IPS-11a (cell line): ENCODE measurements at regions not wholly inside any gene's neighbourhood (a gene's known extent, or its start where the extent isn't known, plus 50 kb on each side); places are given as distances from the start of the nearest gene placed in this dataset.
A peak's percentile ranks its signal among the peaks of the same experiment; 100 is the strongest.
"Not testable (repeated sequence)": the region's sequence is repeated elsewhere in the genome, so short reads cannot be mapped to it uniquely, and the experiment has no call there.

Source experiments
- H3K4me3 ChIP-seq: one replicate; pipeline ENCODE4 v1.5.1; 2013; ENCODE audit warnings: low read depth, low read length, control low read depth

DNA sequence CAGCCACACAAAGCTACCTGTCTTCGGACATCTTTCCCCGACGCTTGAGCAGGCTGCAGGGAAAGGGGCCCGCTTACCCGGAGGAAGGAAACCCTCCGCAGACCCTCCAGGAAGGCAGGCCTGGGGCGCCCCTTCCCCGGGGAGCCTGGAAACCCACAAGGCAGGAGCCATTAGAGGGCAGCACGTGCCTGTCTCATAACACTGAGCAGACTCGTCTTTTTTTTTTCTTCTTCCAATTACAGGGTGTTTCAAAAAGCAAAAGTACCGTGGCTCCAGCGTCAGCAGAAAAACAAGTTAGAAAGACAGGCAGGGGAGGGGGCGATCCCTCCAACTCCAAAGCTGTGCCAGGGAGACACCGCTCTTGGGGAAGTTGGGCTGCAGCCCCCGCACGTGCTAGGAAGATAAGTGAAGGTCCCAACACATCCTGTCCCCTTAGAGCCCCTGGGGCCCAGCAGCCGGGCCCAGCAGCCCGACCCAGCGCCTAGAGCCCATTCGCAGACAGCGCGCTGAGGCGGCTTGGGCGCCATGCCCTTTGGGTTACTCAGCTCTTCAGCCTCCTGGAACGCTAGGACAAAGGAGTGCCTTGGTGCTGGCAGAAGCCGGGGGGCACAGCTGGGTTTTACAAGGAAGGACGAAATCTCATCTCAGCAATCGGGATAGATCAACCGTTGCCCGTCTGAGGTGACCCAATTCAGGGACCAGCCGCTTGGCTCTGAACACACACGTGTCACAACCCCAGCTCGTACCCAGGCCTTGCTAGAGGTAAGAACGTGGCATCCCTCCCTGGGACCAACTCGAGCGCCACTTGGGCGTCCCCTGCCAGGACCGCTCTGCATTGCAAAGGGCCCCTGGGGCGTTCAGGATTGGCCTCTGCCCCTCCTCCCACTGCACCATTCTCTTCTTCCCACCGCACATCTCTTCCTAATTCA, 136.3 kb downstream of the LY86 start:
- peak overlapping the region; percentile 4 for H3K4me3 ChIP-seq

DNA sequence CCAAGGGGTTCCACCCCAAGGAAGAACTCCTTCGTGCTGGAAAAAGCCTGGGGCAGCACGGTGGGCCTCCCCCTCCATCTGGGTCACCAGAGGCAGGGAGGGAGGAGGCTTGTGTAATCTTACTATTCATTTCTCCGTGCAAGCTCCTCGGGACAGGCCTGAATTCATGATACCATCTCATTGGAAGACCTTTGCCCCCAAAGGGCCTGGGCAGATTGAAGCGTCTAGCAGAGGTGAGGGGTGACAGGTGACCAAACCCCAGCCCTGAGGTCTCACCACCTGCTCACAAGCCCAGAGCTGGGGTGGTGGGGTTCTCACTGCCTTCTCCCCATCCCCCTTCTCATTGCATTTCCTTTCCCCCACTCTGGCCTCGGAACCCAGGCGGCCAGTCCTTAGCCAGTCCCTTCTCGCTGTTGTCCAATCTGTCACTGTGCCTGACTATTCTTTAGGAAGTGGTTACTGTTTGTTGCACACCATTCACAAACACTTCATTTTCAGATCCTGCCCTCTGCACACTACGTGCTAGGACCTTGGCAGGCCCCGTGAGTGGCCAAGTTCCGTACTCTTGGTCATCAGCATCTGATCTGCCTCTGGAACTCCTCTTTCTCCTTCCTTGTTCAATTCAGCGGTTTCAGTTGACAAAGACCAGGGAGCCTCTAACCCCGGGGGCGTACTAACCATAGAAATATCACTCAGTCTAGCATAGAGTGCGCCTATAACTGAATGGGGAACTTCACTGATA, 137.1 kb downstream of the LY86 start:
- H3K4me3 ChIP-seq = no peak overlapping the region

DNA sequence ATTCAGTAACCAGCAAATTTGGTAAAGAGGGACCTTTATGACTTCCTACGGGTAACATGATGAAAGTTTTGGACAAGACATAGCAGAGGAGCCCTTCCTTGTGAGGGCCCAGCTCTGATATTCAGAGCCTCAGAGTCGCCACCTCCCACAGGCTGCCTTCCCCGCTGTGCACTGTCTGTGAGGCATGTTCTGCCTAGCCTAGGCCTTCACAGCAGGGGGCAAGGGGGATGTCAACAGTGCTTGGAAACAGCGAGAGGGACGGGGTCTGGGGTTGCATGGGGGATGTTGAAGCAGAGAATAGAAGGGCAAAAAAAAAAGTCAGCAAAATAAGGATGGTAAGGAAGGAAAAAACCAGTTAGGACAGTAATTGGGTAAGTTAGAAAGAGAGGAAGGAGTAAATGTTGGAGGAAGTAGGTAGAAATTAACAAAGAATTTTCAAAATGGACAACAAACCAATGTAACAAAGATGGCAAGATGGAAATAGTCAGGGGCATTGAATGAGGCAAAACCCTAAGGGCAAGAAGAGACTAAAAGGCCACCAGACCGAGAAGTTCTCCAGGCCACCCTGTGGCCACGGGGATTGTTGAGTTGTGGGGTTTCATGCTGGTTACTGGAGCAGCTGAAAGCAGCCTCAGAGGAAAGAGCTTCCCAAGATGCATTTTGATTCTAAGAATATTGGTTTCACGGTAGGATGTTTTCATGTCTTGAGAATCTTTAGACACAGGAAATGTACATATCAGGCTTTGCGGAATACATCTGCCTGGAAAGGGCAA, 139.8 kb downstream of the LY86 start:
- no peak overlapping the region for H3K4me3 ChIP-seq

DNA sequence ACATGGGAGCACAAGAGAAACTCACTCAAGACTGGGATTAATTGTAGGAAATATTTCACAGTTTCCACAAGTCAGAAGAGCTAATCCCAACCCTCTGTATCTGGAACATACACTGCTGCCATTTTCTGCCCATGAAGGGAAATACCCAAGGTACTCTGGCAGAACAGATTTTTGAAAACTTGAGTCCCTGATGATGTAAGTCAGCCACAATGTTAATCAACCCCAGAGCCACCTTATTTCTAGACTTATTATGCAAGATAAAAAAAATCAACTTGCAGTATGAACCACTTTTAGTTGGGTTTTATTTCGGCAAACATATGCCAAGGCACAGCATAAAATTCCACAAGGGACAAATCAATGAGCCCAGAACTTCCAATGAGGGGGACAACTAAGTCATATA, 141.5 kb downstream of the LY86 start:
- H3K4me3 ChIP-seq = no peak overlapping the region

GRCh38 chr6:6730831-6731230, 142.3 kb downstream of the LY86 start:
- no peak overlapping the region for H3K4me3 ChIP-seq

DNA sequence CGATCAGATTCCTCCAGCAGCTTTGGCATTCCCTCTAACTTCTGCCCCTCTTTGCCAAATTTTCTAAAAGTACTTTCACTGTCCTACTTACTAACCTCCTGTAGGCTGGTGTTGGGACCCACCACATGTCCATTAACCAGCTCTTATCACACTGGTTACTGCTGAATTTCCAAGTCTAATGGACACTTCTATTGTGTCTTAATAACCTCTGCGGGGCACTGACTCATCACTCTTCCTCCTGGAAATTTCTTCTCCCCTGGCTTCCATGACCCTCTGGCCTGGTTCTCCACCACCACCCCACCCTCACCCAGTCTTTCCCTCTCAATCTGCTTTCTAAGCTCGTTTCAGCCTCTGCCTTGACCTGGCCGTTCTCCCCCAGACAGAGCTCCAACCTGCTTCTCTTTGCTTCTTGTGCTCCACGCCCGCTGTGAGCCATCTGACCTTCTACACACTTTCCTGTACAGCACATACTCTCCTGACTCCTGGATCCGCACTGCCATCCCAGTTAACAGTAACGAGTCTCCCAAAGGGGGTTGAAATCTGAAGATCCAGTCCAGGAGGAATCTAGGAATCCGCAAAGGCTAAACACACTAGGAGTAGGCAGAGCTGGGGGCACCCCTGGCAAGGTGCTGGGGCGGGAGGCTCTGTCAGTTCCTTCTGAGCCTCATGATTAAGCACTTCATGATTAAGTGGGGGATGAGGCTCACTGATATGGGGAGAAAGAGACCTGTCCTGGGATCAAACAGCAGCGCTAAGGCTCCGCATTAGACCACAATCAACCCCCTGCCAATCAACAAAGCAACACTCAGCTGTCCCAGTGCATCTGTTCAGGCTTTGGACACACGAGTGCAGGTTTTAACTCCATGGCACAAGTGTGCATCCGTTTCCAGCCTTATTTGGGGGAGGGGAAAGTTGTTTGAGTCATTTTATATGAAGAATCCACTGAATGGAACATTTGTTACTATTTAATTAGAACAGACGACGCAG, 146.3 kb downstream of the LY86 start:
- H3K4me3 ChIP-seq = no peak overlapping the region

DNA sequence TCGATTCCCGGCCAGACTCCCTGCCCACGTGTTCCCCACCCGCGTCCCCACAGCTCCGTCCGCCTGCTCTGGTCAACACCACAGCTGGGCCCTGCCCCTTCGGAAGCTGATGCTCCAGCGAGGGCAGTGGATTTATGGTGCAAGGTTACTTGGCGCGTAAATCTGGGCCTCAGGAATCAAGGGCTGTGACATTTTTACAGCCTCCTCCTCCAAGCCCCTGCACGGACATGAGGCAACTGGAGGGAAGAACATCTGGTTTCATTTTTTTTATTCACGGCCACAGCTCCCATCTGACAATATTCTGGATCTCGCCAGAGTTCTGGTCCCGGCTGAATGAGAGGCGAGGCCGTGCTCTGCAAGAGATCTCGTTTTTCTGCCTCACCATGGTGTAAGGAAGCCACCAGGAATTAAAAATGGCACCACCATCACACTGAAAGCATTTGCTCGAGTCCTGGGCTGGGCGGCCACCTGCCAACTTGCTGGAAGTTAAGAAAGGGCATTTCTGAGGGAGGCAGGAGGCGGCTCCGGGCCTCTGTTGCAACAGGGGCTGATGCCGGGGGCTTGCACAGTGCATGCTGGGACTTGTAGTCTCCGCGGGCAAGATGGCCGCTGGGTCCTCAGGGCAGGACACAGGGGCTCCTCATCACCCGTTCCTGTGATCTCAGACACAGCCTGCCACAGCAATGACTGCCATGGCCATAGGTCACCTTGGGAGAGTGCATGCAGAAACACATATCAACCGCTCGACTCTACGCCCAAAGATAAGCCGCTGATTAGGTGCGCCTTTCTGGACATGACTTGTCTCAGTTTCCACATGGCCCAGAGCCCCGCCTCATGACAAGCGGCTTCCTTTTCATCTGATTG, 148.5 kb downstream of the LY86 start:
- no peak overlapping the region for H3K4me3 ChIP-seq

GRCh38 chr6:6737671-6738070, 149.2 kb downstream of the LY86 start:
- H3K4me3 ChIP-seq = no peak overlapping the region

DNA sequence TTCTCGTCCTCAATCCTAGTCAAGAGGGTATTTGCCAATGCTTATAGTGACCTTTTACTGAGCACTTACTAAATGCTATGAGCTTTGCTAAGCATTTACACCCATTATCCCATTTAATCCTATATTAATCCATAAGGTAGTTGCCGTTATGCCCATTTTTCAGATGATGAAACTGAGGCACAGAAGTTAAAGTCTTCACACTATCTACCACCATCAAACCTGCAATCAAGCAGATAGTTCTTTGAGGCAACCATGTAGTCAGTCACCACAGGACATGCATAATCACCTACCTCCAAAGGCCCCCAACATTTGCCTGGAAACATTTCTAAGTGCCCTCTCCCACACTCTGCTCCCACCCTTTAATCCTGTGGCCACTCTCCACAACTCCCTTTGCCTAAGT, 149.6 kb downstream of the LY86 start:
- no peak overlapping the region for H3K4me3 ChIP-seq

GRCh38 chr6:6738922-6739716, 150.6 kb downstream of the LY86 start:
- no peak overlapping the region for H3K4me3 ChIP-seq

- no peak overlapping the region for H3K4me3 ChIP-seq
These were observed 152.1 kb downstream of the LY86 start for GRCh38 chr6:6740595-6740994.

DNA sequence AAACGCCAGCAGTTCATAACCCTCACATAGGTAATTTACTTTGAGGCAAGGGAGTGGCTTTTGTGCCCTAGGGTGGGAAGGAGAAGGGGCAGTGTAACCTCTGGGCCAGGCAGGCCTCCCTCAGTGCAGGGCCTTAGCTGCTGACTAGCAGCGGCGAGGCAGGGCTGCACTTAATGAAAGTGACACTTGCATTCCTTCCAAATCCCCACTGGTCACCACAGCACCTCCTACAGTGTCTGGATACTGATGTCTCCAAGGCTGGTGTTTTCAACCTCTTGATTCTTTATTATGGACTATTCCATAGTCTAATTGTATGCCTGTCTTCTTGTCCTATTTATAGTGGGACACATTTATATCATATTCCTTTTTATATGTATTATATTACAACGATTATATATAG, 152.7 kb downstream of the LY86 start:
- H3K4me3 ChIP-seq = no peak overlapping the region

DNA sequence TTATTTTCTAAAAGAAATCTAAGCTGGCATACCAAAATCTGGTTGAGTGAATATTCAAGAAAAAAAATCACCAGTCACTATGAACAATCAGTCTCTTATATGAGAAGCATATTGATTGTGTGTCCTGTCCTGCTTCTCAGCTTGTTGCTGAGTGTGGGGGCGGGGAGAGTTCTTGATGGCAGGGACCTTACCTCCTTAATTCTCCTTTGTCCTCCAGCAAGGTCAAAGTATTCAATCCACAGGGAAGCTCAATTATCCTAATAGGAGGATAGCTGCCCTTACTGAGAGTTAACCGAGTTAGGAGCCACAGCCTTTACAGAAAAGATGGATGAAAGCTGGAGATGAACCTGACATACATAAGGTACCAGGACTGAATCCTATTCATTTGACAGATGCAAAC, 154.0 kb downstream of the LY86 start:
- no peak overlapping the region for H3K4me3 ChIP-seq

DNA sequence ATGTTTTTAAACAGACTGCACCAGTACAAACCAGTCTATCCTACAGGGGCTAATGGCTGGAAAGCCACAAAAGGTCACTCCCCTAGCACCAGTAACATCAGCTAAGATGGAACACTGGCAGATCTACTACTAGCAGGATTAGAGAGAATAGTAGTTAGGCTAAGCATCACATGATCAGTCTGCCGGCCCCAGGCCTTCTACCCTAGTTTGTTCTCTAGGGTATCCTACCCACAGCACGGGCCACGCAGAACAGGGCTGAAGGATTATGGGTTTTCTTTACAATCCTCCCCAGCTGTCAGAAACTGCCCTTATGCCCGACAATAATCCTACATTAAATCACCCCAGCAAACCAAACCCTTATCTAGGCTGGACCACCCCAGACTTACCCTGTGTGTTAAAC, 156.0 kb downstream of the LY86 start:
- no peak overlapping the region for H3K4me3 ChIP-seq

GRCh38 chr6:6745637-6746332, 157.3 kb downstream of the LY86 start:
- not testable (repeated sequence) for H3K4me3 ChIP-seq

- no peak overlapping the region for H3K4me3 ChIP-seq
These were observed 157.9 kb downstream of the LY86 start for GRCh38 chr6:6746333-6746969.

GRCh38 chr6:6746970-6747338, 158.4 kb downstream of the LY86 start:
- H3K4me3 ChIP-seq = no peak overlapping the region

DNA sequence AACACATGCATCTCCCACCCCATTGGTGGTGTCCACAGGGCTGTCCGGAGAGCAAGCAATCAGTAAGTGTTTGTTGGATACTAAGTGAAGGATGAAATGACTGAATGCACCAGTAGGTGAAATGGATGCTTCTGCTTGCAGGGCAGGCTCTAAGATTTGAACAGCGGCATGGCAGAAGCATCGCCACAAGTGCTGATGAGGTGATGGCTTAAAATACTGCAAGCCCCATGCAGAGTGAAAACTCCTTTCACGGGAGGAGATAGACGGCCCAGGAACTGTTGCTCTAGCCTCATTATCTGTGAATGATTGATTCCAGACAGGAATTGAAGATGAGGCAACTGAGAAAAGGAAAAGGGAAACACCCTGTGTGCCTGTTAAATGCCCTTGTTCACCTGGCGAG, 158.9 kb downstream of the LY86 start:
- H3K4me3 ChIP-seq = no peak overlapping the region
